ENCODE measurements at regions not wholly inside any gene's neighbourhood (a gene's known extent, or its start where the extent isn't known, plus 50 kb on each side); places are given as distances from the start of the nearest gene placed in this dataset.

GRCh38 chr16:60945225-60945624, 1091.0 kb downstream of the CDH8 start:
- TF ChIP-seq CTCF (IDR thresholded peaks at IDR 0.05; ENCODE audit: low read length), result no peak
- no peak for TF ChIP-seq EZH2 (optimal IDR thresholded peaks at IDR 0.05; ENCODE audit: low read depth, low read length)
- no peak for TF ChIP-seq EZH2phosphoT487 (IDR thresholded peaks at IDR 0.05; ENCODE audit: low read length)
